SH-SY5Y (cell line): ENCODE measurements at regions not wholly inside any gene's neighbourhood (a gene's known extent, or its start where the extent isn't known, plus 50 kb on each side); places are given as distances from the start of the nearest gene placed in this dataset.

Experiments
- GATA2 ChIP-seq: IDR thresholded peaks from 2 replicates; pipeline ENCODE4 v1.6.1; 2011; ENCODE audit warnings: mild to moderate bottlenecking, low read depth, low read length
- GATA3 ChIP-seq: IDR thresholded peaks from 2 replicates; pipeline ENCODE4 v1.6.1; 2011; ENCODE audit warnings: low read depth, mild to moderate bottlenecking, low read length, moderate library complexity

DNA sequence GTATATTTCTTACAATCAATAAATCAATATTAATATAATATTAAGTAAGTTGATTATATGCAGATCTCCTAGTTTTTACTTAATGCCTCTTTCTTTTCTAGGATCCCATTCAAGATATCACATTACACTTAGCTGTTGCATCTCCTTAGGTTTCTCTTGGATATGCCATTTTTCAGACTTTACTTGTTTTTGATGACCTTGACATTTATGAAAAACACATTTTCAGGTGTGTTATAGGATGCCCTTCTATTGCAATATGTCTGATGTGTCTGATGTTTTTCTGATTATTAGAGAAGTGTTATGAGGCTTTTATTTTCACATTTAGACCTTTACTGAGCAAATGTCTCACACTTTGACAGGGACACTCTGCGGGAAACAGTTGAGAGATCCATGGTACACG, 933.6 kb upstream of the CNTNAP5 start:
- no peak for TF ChIP-seq GATA2
- no peak for TF ChIP-seq GATA3
